Calu3 (cell line): ENCODE measurements at regions not wholly inside any gene's neighbourhood (a gene's known extent, or its start where the extent isn't known, plus 50 kb on each side); places are given as distances from the start of the nearest gene placed in this dataset.
"Not testable (repeated sequence)": the region's sequence is repeated elsewhere in the genome, so short reads cannot be mapped to it uniquely, and the experiment has no call there.

Experiments
- BruUV-seq: library from RNA; stranded (reverse); fragments of 400-500 nt; replicated peaks from 2 replicates; lab custom pipeline; 2021; lab: Mats Ljungman, UMichigan
- CTCF ChIA-PET: fragments of 300-600 bp; sonication (Branson Sonifier 250); formaldehyde crosslinking; loops from one replicate; lab custom pipeline; 2022; ENCODE audit warnings: antibody characterized with exemption; lab: Charles Lee
- DNase-seq: peaks from one replicate; pipeline ENCODE4 v3.0.0; 2022
- H3K27ac Mint-ChIP-seq: one replicate; pipeline ENCODE4 v1.8.0; 2022; ENCODE audit warnings: mixed read lengths; ENCODE audit not compliant: unreplicated experiment
- H3K27me3 Mint-ChIP-seq: one replicate; pipeline ENCODE4 v1.8.0; 2022; ENCODE audit warnings: mixed read lengths; ENCODE audit not compliant: unreplicated experiment
- H3K36me3 Mint-ChIP-seq: one replicate; pipeline ENCODE4 v1.8.0; 2022; ENCODE audit warnings: mild to moderate bottlenecking, moderate library complexity, mixed read lengths; ENCODE audit not compliant: insufficient read depth, unreplicated experiment
- H3K4me1 Mint-ChIP-seq: one replicate; pipeline ENCODE4 v1.8.0; 2022; ENCODE audit warnings: mild to moderate bottlenecking, low read depth, mixed read lengths; ENCODE audit not compliant: unreplicated experiment
- H3K4me3 Mint-ChIP-seq: one replicate; pipeline ENCODE4 v1.8.0; 2022; ENCODE audit warnings: mild to moderate bottlenecking, low read depth, moderate library complexity, mixed read lengths; ENCODE audit not compliant: unreplicated experiment
- H3K9me3 Mint-ChIP-seq: one replicate; pipeline ENCODE4 v1.8.0; 2022; ENCODE audit warnings: low read depth, mixed read lengths; ENCODE audit not compliant: unreplicated experiment
- intact Hi-C: fragments of 100-400 bp; cut with micrococcal nuclease; formaldehyde crosslinking; loops from one replicate; pipeline ENCODE4 v1.10.0; 2022; ENCODE audit not compliant: unreplicated experiment
- TF ChIP-seq, protein P1 (sequence below): fragments of 200-600 bp; IDR thresholded peaks from one replicate; pipeline ENCODE4 v1.8.0; 2022; ENCODE audit warnings: antibody characterized with exemption; ENCODE audit not compliant: unreplicated experiment

DNA sequence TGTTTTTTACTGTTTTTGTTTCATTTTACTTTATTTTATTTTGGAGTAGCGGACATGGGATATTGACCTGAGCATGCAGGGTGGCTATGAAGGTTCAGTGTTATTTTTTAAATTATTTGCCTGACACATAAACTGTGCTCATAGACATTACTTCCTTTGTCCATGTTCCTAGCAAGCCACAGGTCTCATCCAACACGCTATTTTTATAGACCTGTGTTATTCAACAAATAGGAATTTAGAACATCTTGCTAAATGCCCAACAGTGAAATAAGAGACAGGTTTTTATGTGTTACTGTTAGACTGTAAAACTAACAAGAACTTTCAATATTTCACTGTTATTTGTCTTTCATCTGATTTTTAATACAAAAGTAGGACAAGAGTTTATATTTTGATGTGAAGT lies 756.4 kb downstream of the KCNT2 start:
- no peaks in the 10 kb centered on the region for H3K36me3 Mint-ChIP-seq

DNA sequence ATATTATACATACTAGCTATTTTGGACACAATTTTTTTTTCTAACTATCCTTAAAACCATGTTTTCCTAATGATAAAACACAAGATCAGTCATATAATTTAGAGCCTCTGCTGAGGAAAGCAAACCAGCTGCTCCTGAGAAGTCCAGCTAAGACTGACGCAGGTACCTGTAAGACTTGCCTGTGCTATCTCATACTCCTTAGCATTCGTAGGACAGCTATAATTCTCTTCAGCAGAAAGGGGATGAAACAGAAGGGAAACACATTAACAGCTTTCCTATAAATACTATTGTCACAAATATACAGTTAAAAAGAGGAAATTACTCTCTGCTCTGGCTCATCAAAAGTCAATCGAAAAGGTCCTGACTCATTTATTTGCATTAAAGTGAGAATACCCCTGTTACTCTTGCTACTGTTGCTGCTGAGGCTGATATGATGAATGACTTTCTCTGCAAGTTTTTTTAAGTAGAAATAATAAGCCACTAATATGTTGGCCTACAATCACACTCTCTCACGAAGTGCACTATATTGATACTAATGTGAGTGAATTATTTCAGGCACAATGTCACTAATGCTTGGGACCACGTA lies 757.1 kb downstream of the KCNT2 start:
- Mint-ChIP-seq H3K27ac (no peak overlapping the region), H3K36me3 (no peaks in the 10 kb centered on the region), H3K4me3 (no peak overlapping the region), H3K27me3 (no peaks in the 10 kb centered on the region), H3K9me3 (no peaks in the 10 kb centered on the region), H3K4me1 (no peaks in the 10 kb centered on the region)
- DNase-seq: no peak
- CTCF ChIA-PET: no interaction called here
- intact Hi-C loops: no loop called here
- TF ChIP-seq, protein P1, sequence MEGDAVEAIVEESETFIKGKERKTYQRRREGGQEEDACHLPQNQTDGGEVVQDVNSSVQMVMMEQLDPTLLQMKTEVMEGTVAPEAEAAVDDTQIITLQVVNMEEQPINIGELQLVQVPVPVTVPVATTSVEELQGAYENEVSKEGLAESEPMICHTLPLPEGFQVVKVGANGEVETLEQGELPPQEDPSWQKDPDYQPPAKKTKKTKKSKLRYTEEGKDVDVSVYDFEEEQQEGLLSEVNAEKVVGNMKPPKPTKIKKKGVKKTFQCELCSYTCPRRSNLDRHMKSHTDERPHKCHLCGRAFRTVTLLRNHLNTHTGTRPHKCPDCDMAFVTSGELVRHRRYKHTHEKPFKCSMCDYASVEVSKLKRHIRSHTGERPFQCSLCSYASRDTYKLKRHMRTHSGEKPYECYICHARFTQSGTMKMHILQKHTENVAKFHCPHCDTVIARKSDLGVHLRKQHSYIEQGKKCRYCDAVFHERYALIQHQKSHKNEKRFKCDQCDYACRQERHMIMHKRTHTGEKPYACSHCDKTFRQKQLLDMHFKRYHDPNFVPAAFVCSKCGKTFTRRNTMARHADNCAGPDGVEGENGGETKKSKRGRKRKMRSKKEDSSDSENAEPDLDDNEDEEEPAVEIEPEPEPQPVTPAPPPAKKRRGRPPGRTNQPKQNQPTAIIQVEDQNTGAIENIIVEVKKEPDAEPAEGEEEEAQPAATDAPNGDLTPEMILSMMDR: no peak
- no TSS peak for BruUV-seq

More for the DNA sequence above, 756.4 kb downstream of the KCNT2 start:
- no peak for DNase-seq
- TF ChIP-seq, protein P1: no peak
- no peak overlapping the region for H3K4me3 Mint-ChIP-seq
- intact Hi-C loops: no loop called here
- no peak overlapping the region for H3K27ac Mint-ChIP-seq
- H3K27me3 Mint-ChIP-seq: no peaks in the 10 kb centered on the region
- CTCF ChIA-PET: no interaction called here
- BruUV-seq: no TSS peak
- H3K4me1 Mint-ChIP-seq: no peaks in the 10 kb centered on the region
- H3K9me3 Mint-ChIP-seq: no peaks in the 10 kb centered on the region

DNA sequence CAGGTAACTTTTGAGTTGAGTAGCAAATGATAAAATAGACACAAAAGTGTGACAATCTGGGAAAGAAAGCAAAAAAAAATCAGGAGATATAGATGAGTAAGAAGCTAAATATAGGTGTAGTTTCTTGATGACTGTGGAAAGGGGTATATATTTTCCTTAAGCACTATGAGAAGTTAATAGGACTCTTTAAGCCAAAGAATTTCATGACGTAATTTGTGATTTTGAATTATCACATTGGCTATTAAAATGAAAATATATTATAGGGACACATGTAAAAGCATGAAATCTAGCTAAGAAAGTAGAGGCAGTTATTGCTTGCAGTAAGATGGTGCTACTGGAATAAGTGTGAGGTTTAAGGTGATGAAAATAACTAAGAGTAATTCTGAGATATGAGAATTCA lies 759.1 kb downstream of the KCNT2 start:
- Mint-ChIP-seq H3K27me3 (no peaks in the 10 kb centered on the region), H3K4me3 (no peak overlapping the region), H3K9me3 (no peaks in the 10 kb centered on the region), H3K4me1 (no peaks in the 10 kb centered on the region), H3K36me3 (no peaks in the 10 kb centered on the region), H3K27ac (no peak overlapping the region)
- intact Hi-C loops: no loop called here
- TF ChIP-seq, protein P1: no peak
- BruUV-seq: no TSS peak
- DNase-seq: no peak
- CTCF ChIA-PET: no interaction called here

DNA sequence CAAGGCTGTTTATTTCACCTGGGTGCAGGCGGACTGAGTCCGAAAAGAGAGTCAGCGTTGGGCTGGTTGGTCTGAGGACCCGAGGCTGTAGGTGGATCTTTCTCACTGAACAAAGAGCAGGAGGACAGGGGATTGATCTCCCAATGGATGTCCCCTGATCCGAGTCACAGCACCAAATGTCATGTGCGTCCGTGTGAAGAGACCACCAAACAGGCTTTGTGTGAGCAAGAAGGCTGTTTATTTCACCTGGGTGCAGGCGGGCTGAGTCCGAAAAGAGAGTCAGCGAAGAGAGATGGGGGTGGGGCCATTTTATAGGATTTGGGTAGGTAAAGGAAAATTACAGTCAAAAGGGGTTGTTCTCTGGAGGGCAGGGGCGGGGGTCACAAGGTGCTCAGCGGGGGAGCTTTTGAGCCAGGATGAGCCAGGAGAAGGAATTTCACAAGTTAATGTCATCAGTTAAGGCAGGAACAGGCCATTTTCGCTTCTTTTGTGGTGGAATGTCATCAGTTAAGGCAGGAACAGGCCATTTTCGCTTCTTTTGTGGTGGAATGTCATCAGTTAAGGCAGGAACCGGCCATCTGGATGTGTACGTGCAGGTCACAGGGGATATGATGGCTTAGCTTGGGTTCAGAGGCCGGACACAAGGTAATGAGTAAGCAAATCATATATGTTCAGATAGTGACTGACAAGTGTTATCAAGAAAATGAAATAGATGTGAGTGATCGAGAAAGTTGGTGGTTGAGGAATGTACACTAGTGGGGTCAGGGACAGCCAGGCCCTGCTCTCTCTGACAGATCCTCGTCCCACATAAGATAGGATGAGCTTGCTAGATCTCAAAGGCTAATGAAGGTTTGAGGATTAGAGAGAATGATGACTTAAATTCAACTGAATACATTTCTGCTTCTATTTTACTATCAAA lies 760.0 kb downstream of the KCNT2 start:
- CTCF ChIA-PET, H3K27ac Mint-ChIP-seq, H3K36me3 Mint-ChIP-seq, H3K27me3 Mint-ChIP-seq, DNase-seq, H3K4me1 Mint-ChIP-seq, H3K4me3 Mint-ChIP-seq, BruUV-seq, H3K9me3 Mint-ChIP-seq, intact Hi-C loops: not testable (repeated sequence)
